Omental fat pad (tissue), 3 donors: ENCODE measurements at regions not wholly inside any gene's neighbourhood (a gene's known extent, or its start where the extent isn't known, plus 50 kb on each side); places are given as distances from the start of the nearest gene placed in this dataset.

ENCODE experiments used
- ATAC-seq: fragments of 150-250 bp; one replicate; pipeline ENCODE4 v1.9.1; 2016; ENCODE audit warnings: mild to moderate bottlenecking, moderate library complexity; ENCODE audit not compliant: low FRiP score
- DNase-seq: peaks from one replicate; pipeline ENCODE4 v3.0.0-alpha.2; 2019; ENCODE audit warnings: low spot score
- CTCF ChIP-seq, 3 donors: fragments of 450-650 bp; IDR thresholded peaks; one replicate each; pipeline ENCODE4 v1.5.1; 2016 to 2017; ENCODE audit warnings: antibody characterized with exemption in 3 of 3, mild to moderate bottlenecking in 3 of 3, moderate library complexity in 2 of 3

GRCh38 chr20:48387675-48388074 lies 440.1 kb downstream of the PREX1 start:
- DNase-seq (no peak), ATAC-seq (no peak)
- TF ChIP-seq CTCF (IDR thresholded peaks at IDR 0.05): no peak

- ATAC-seq: no peak
- no peak for DNase-seq
- TF ChIP-seq CTCF (IDR thresholded peaks at IDR 0.05): no peak
These were observed 442.3 kb downstream of the PREX1 start for GRCh38 chr20:48385527-48385926.

- no peak for TF ChIP-seq CTCF (IDR thresholded peaks at IDR 0.05)
- DNase-seq: no peak
- ATAC-seq: no peak
These were observed 442.7 kb downstream of the PREX1 start for GRCh38 chr20:48385114-48385513.

- no peak for TF ChIP-seq CTCF (IDR thresholded peaks at IDR 0.05)
- ATAC-seq (no peak), DNase-seq (no peak)
These were observed 443.5 kb downstream of the PREX1 start for GRCh38 chr20:48384147-48384818.

GRCh38 chr20:48383252-48383651 lies 444.5 kb downstream of the PREX1 start:
- DNase-seq (no peak), ATAC-seq (no peak)
- TF ChIP-seq CTCF (IDR thresholded peaks at IDR 0.05): no peak

GRCh38 chr20:48382304-48382703 lies 445.5 kb downstream of the PREX1 start:
- ATAC-seq: no peak
- DNase-seq: no peak
- TF ChIP-seq CTCF (IDR thresholded peaks at IDR 0.05): no peak

GRCh38 chr20:48381353-48382120 lies 446.3 kb downstream of the PREX1 start:
- TF ChIP-seq CTCF (IDR thresholded peaks at IDR 0.05): no peak
- DNase-seq (no peak), ATAC-seq (no peak)
